OCI-LY7 (cell line): ENCODE measurements at regions not wholly inside any gene's neighbourhood (a gene's known extent, or its start where the extent isn't known, plus 50 kb on each side); places are given as distances from the start of the nearest gene placed in this dataset.

Experiments
- EZH2phosphoT487 ChIP-seq: fragments of 200-600 bp; sonication (generic); IDR thresholded peaks from 2 replicates; pipeline ENCODE4 v1.6.1; 2018; ENCODE audit warnings: low read depth, borderline replicate concordance, mild to moderate bottlenecking, mixed run types, antibody characterized with exemption, low read length, moderate library complexity, mixed read lengths
- TF ChIP-seq, protein P1 (sequence below): fragments of 200-600 bp; sonication (generic); conservative IDR thresholded peaks from 2 replicates; pipeline ENCODE4 v1.5.1; 2014; ENCODE audit warnings: mild to moderate bottlenecking, antibody characterized with exemption, low read length, moderate library complexity, mixed read lengths

DNA sequence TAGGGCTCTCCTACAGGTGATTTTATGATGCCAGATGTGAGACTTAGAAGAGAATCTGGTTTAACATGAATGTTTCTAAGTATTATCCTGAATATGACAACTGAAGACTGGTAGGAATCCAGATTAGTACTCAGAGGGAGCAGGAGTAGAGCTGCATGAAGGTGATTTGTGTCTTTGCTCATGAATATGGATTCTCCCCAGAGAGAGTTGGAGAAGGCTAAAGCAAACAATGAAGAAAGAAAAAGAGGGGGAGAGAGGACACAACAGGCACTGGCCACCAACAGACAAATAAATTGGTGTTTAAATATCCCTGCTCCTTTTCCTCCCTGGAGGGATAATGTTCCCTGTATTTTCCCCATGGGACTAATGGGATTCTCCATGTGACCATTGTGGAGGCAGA, 427.0 kb upstream of the KLF12 start:
- TF ChIP-seq, protein P1, sequence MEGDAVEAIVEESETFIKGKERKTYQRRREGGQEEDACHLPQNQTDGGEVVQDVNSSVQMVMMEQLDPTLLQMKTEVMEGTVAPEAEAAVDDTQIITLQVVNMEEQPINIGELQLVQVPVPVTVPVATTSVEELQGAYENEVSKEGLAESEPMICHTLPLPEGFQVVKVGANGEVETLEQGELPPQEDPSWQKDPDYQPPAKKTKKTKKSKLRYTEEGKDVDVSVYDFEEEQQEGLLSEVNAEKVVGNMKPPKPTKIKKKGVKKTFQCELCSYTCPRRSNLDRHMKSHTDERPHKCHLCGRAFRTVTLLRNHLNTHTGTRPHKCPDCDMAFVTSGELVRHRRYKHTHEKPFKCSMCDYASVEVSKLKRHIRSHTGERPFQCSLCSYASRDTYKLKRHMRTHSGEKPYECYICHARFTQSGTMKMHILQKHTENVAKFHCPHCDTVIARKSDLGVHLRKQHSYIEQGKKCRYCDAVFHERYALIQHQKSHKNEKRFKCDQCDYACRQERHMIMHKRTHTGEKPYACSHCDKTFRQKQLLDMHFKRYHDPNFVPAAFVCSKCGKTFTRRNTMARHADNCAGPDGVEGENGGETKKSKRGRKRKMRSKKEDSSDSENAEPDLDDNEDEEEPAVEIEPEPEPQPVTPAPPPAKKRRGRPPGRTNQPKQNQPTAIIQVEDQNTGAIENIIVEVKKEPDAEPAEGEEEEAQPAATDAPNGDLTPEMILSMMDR: no peak
- no peak for TF ChIP-seq EZH2phosphoT487
